RWPE1 (cell line): ENCODE measurements at regions not wholly inside any gene's neighbourhood (a gene's known extent, or its start where the extent isn't known, plus 50 kb on each side); places are given as distances from the start of the nearest gene placed in this dataset.

Source experiments
- CTCF ChIA-PET: fragments of 350-600 bp; sonication (Branson Sonifier 250); formaldehyde crosslinking; extraction: SDS; loops from one replicate; lab custom pipeline; 2021; lab: Yijun Ruan, JAX
- POLR2A ChIA-PET: fragments of 400-600 bp; formaldehyde crosslinking; extraction: SDS; loops from one replicate; lab custom pipeline; 2020; ENCODE audit warnings: antibody characterized with exemption; ENCODE audit not compliant: low non-redundant PET; lab: Yijun Ruan, JAX
- DNase-seq: peaks from one replicate; pipeline ENCODE4 v3.0.0; 2012; ENCODE audit warnings: low spot score
- H3K27ac ChIP-seq: fragments of 450-650 bp; 2 replicates; pipeline ENCODE4 v1.5.1; 2017
- TF ChIP-seq, protein P1 (sequence below): fragments of 450-650 bp; conservative IDR thresholded peaks from 2 replicates; pipeline ENCODE4 v1.5.1; 2017; ENCODE audit warnings: low read depth, mild to moderate bottlenecking

- CTCF ChIA-PET = interaction anchor here (0.6 kb wide), 1 partner anchor 22 kb away, joined by 4 read pairs; no protein-coding TSS in a partner anchor
- POLR2A ChIA-PET = no interaction called here
- DNase-seq = no peak
- TF ChIP-seq, protein P1, sequence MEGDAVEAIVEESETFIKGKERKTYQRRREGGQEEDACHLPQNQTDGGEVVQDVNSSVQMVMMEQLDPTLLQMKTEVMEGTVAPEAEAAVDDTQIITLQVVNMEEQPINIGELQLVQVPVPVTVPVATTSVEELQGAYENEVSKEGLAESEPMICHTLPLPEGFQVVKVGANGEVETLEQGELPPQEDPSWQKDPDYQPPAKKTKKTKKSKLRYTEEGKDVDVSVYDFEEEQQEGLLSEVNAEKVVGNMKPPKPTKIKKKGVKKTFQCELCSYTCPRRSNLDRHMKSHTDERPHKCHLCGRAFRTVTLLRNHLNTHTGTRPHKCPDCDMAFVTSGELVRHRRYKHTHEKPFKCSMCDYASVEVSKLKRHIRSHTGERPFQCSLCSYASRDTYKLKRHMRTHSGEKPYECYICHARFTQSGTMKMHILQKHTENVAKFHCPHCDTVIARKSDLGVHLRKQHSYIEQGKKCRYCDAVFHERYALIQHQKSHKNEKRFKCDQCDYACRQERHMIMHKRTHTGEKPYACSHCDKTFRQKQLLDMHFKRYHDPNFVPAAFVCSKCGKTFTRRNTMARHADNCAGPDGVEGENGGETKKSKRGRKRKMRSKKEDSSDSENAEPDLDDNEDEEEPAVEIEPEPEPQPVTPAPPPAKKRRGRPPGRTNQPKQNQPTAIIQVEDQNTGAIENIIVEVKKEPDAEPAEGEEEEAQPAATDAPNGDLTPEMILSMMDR = no peak
- H3K27ac ChIP-seq = no peak overlapping the region
Observed at GRCh38 chr2:226151157-226151556, 648.5 kb downstream of the IRS1 start.

- ChIA-PET CTCF (no interaction called here), POLR2A (no interaction called here)
- H3K27ac ChIP-seq = no peak overlapping the region
- TF ChIP-seq, protein P1 = no peak
- DNase-seq = no peak
Observed at GRCh38 chr2:226143091-226143490, 656.5 kb downstream of the IRS1 start.

GRCh38 chr2:226142463-226142862, 657.2 kb downstream of the IRS1 start:
- no peak overlapping the region for H3K27ac ChIP-seq
- DNase-seq = no peak
- TF ChIP-seq, protein P1 = no peak
- ChIA-PET CTCF (no interaction called here), POLR2A (no interaction called here)

GRCh38 chr2:226140594-226140993, 659.0 kb downstream of the IRS1 start:
- ChIA-PET CTCF (interaction anchor here (0.6 kb wide), 1 partner anchor 404 kb away, joined by 5 read pairs; no protein-coding TSS in a partner anchor), POLR2A (no interaction called here)
- no peak for DNase-seq
- H3K27ac ChIP-seq = no peak overlapping the region
- TF ChIP-seq, protein P1 = no peak

DNA sequence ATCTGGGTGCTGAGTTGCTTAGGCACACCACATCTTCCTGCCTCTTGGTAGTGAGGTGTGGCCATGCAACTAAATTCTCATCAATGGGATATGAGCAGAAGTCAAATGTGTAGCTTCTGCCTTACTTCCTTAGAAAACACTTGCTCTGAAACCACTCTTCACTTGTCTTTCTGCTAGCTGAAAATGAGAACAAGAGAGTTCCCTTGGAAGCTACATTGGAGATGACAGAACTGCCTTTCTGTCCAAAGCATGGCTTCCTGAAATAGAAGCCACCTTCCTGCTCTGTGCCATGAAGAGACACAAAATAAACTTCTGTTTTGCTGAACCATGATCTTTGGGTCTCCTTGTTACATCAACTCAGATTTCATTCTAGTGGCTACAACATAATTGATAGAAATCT, 659.9 kb downstream of the IRS1 start:
- TF ChIP-seq, protein P1 = no peak
- CTCF ChIA-PET = no interaction called here
- no peak overlapping the region for H3K27ac ChIP-seq
- no peak for DNase-seq
- POLR2A ChIA-PET = no interaction called here

GRCh38 chr2:226137201-226137811, 662.3 kb downstream of the IRS1 start:
- CTCF ChIA-PET = interaction anchor here (0.7 kb wide), 1 partner anchor 847 kb away, joined by 5 read pairs; no protein-coding TSS in a partner anchor
- DNase-seq = peak; percentile 80
- H3K27ac ChIP-seq = peak overlapping the region; percentile 91
- TF ChIP-seq, protein P1 = no peak
- POLR2A ChIA-PET = no interaction called here
